K562 (cell line): ENCODE measurements at regions not wholly inside any gene's neighbourhood (a gene's known extent, or its start where the extent isn't known, plus 50 kb on each side); places are given as distances from the start of the nearest gene placed in this dataset.

Source experiments
- ATF1 ChIP-seq, 2 experiments: fragments of 450-650 bp in 1 of 2; IDR thresholded peaks; 2 replicates each; pipeline ENCODE4 v1.6.1; 2016; ENCODE audit warnings: missing compliant biosample characterization in 1 of 2, missing genetic modification characterization in 1 of 2
- CTCF ChIP-seq, 3 experiments: IDR thresholded peaks in 2 of 3; conservative IDR thresholded peaks in 1 of 3; 2 replicates each; pipeline ENCODE4 v1.5.1; 2011 to 2012; ENCODE audit warnings: low read length in 3 of 3, mild to moderate bottlenecking in 3 of 3, control low read depth in 2 of 3, improper control_type of control experiment in 1 of 3, inconsistent platforms in 1 of 3, low read depth in 1 of 3, mixed read lengths in 1 of 3, moderate library complexity in 1 of 3; ENCODE audit not compliant: insufficient read depth in 2 of 3
- ZNF232 ChIP-seq: sonication (generic); formaldehyde crosslinking; IDR thresholded peaks from 2 replicates; pipeline ENCODE4 v1.8.0; 2022; ENCODE audit warnings: mild to moderate bottlenecking, missing genetic modification reagents
- TF ChIP-seq, protein P1 (sequence below): fragments of 450-650 bp; conservative IDR thresholded peaks from 2 replicates; pipeline ENCODE4 v1.6.1; 2016; ENCODE audit warnings: missing genetic modification characterization, low read depth, mild to moderate bottlenecking, missing compliant biosample characterization, moderate library complexity

- TF ChIP-seq CTCF (IDR thresholded peaks at IDR 0.05 in 2 of 3, conservative IDR thresholded peaks at IDR 0.05 in 1 of 3; ENCODE audit: insufficient read depth in 2 of 3, low read depth in 1 of 3, low read length in 3 of 3): no peak
- TF ChIP-seq ATF1 (CRISPR knock-in tag; IDR thresholded peaks at IDR 0.05): no peak
- no peak for TF ChIP-seq ATF1 (tag; IDR thresholded peaks at IDR 0.05)
- TF ChIP-seq, protein P1, sequence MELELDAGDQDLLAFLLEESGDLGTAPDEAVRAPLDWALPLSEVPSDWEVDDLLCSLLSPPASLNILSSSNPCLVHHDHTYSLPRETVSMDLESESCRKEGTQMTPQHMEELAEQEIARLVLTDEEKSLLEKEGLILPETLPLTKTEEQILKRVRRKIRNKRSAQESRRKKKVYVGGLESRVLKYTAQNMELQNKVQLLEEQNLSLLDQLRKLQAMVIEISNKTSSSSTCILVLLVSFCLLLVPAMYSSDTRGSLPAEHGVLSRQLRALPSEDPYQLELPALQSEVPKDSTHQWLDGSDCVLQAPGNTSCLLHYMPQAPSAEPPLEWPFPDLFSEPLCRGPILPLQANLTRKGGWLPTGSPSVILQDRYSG (tag): no peak
- no peak for TF ChIP-seq ZNF232
Observed at GRCh38 chr15:38091078-38091645, 156.7 kb downstream of the TMCO5A start.
